Mucosa of stomach (tissue), 1 donor: ENCODE measurements at regions not wholly inside any gene's neighbourhood (a gene's known extent, or its start where the extent isn't known, plus 50 kb on each side); places are given as distances from the start of the nearest gene placed in this dataset.

Experiments
- H3K27me3 ChIP-seq: one replicate; pipeline ENCODE4 v1.7.0; 2013; ENCODE audit warnings: mild to moderate bottlenecking, low read length; ENCODE audit not compliant: control insufficient read depth, insufficient read depth
- H3K36me3 ChIP-seq: one replicate; pipeline ENCODE4 v1.7.0; 2013; ENCODE audit warnings: low read length; ENCODE audit not compliant: control insufficient read depth, insufficient read depth
- H3K4me1 ChIP-seq: one replicate; pipeline ENCODE4 v1.7.0; 2013; ENCODE audit warnings: mild to moderate bottlenecking, low read length; ENCODE audit not compliant: control insufficient read depth, insufficient read depth
- H3K4me3 ChIP-seq: one replicate; pipeline ENCODE4 v1.7.0; 2013; ENCODE audit warnings: low read length
- H3K9ac ChIP-seq: one replicate; pipeline ENCODE4 v1.7.0; 2013; ENCODE audit warnings: mild to moderate bottlenecking, low read length, moderate library complexity
- H3K9me3 ChIP-seq: one replicate; pipeline ENCODE4 v1.7.0; 2013; ENCODE audit warnings: mild to moderate bottlenecking, low read length, moderate library complexity; ENCODE audit not compliant: control insufficient read depth
- donor health status: Pancreatic carcinoma.

DNA sequence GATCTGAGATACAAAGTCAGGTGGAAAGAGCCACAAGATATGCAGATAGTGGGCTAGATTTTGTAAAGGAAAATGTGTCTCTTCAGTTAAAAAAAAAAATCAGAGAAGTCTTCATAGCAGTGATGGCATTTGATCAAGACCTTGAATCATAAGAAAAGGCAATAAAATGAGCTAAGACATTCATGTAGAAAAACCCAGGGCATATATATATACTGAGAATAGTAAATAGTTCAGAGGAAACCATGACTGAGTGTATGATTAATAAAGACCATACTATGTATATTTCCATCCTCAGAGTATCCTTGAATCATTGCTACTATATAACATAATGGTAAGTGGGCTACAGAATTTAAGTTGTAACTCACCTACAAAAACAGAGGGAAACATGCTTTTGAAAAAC lies 321.7 kb upstream of the NR5A2 start:
- Histone ChIP-seq H3K27me3 (no peaks in the 10 kb centered on the region), H3K9ac (no peak overlapping the region), H3K9me3 (no peaks in the 10 kb centered on the region), H3K36me3 (no peaks in the 10 kb centered on the region), H3K4me3 (no peak overlapping the region), H3K4me1 (no peaks in the 10 kb centered on the region)

DNA sequence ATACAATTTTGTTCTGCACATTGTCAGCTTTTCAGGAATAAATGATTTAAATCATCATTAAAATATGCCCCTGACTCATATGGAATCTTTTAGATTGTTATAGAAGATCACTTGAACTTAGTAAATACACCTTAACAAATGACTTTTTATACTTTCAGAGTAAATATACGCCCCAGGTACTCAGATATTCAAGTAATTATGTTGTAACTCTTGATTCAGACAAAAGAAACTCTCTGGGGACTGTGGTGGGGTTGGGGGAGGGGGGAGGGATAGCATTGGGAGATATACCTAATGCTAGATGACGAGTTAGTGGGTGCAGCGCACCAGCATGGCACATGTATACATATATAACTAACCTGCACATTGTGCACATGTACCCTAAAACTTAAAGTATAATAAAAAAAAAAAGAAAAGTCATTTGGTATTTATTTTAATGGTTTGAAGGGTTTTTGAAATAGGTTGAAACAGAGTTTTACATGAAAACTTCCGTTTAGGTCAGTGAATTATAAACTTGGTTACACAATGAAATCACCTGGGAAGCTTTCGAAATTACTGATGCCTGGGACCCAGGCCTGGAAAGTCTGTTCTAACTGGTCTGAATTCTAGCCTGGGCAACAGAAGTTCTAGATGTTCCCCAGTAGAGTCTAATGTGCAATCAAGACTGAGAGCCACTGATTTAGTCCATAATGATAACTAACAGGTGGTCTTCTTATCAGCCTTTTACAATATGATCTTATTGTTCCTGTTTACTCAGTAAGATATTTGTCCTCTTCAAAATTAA lies 320.5 kb upstream of the NR5A2 start:
- Histone ChIP-seq H3K4me3 (no peak overlapping the region), H3K4me1 (no peaks in the 10 kb centered on the region), H3K9me3 (peaks cover 4% of the 10 kb centered on the region), H3K9ac (no peak overlapping the region), H3K36me3 (no peaks in the 10 kb centered on the region), H3K27me3 (no peaks in the 10 kb centered on the region)

DNA sequence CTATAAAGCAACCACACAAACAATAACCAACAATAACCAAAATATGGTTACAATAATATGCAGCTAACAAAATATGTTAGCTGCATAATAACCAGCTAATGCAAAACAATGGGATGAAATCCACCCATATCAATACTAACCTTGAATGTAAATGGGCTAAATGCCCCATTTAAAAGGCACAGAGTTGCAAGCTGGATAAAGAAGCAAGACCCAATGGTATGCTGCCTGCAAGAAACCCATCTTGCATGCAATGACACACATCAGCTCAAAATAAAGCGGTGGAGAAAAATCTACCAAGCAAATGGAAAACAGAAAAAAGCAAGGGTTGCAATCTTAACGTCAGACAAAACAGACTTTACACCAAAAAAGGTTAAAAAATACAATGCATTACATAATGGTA lies 316.5 kb upstream of the NR5A2 start:
- Histone ChIP-seq H3K27me3 (no peaks in the 10 kb centered on the region), H3K9ac (no peak overlapping the region), H3K4me1 (no peaks in the 10 kb centered on the region), H3K9me3 (peaks cover 4% of the 10 kb centered on the region), H3K4me3 (no peak overlapping the region), H3K36me3 (no peaks in the 10 kb centered on the region)

DNA sequence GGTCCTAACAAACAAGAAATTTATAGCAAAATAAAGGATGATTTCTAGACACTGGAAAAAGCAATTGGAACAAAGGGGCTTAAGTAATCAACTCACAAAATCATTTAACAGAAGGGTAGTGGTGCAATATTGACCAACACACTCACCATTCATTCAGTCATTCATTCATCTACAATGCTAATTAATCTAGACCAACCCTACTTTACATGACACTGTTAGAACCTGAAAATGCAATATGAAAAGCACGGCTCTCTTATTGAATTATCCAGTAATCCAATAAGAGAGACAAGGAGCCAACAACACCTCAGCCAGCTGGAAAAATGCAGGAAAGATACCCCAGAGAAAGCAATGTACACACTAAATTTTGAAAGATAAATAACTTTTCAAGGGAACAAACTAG lies 310.8 kb upstream of the NR5A2 start:
- Histone ChIP-seq H3K4me1 (no peaks in the 10 kb centered on the region), H3K4me3 (no peak overlapping the region), H3K27me3 (no peaks in the 10 kb centered on the region), H3K36me3 (no peaks in the 10 kb centered on the region), H3K9ac (no peak overlapping the region), H3K9me3 (no peaks in the 10 kb centered on the region)

DNA sequence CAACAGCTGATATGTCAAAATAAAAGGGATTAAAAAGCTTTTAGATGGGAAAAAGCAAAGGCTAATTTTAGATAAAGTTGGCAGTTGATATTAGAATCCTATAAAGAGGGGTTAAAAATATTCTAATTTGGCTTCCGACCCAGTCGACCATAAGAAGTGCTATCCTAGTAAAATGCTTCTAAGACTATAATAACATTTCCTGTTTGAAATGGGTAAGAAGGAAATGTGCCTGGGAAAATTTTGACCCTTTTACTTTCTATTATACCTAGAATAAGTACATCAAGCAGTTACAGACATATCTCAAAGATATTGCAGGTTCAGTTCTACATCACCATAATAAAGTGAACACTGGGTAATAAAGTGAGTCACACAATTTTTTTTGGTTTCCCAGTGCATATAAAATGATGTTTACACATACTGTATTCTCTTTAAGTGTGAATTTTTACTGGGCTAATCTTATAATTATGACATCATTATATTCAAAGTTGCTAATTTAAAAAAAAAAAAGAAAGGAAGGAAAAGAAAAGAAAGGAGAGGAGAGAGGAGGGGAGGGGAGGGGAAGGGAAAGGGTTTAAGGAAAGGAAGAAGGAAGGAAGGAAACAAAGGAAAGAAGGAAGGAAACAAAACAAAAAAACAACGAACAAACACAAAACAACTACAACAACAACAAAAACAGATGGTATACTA lies 308.2 kb upstream of the NR5A2 start:
- Histone ChIP-seq H3K4me3 (no peak overlapping the region), H3K4me1 (no peaks in the 10 kb centered on the region), H3K9me3 (no peaks in the 10 kb centered on the region), H3K36me3 (no peaks in the 10 kb centered on the region), H3K27me3 (no peaks in the 10 kb centered on the region), H3K9ac (no peak overlapping the region)

DNA sequence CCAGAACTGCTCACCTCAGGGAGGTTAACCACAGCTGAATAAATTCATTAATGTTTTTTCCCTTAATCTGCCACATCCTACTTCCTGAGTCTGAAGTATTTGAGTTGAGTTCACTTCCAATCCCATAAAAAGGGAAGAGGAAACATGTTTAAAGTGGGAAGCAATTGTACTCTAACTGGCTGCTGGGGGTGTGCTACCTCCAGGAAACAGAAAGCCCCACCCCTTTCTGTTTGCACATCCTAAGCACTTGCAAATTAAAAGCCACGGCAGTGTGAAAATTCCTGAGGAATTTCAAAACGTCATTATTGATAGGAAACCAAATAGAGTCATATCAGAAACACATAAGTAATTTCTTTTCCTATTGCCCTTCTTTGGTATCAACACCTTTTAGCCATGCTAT lies 307.0 kb upstream of the NR5A2 start:
- H3K9ac ChIP-seq = no peak overlapping the region
- no peaks in the 10 kb centered on the region for H3K4me1 ChIP-seq
- no peak overlapping the region for H3K4me3 ChIP-seq
- H3K36me3 ChIP-seq = no peaks in the 10 kb centered on the region
- H3K27me3 ChIP-seq = no peaks in the 10 kb centered on the region
- no peaks in the 10 kb centered on the region for H3K9me3 ChIP-seq

DNA sequence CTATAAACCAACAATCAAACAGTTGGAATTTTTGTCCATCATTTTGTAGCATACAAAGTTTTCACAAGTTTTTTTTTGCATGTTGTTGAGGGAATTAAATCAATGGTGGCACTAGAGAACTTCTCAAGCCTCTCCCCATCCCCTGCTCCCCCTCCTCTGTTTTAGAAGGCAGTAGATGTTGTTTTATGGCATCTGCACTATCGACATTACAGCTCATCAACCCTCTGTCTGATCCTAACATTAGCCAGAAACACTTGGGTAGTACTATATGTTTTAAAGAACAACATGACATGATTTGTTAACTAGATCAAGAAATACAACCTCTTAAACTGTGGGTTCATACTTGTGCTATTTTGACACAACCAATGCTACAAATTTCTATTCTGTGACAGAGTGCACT lies 306.5 kb upstream of the NR5A2 start:
- Histone ChIP-seq H3K27me3 (no peaks in the 10 kb centered on the region), H3K4me1 (no peaks in the 10 kb centered on the region), H3K36me3 (no peaks in the 10 kb centered on the region), H3K9me3 (no peaks in the 10 kb centered on the region), H3K4me3 (no peak overlapping the region), H3K9ac (no peak overlapping the region)

DNA sequence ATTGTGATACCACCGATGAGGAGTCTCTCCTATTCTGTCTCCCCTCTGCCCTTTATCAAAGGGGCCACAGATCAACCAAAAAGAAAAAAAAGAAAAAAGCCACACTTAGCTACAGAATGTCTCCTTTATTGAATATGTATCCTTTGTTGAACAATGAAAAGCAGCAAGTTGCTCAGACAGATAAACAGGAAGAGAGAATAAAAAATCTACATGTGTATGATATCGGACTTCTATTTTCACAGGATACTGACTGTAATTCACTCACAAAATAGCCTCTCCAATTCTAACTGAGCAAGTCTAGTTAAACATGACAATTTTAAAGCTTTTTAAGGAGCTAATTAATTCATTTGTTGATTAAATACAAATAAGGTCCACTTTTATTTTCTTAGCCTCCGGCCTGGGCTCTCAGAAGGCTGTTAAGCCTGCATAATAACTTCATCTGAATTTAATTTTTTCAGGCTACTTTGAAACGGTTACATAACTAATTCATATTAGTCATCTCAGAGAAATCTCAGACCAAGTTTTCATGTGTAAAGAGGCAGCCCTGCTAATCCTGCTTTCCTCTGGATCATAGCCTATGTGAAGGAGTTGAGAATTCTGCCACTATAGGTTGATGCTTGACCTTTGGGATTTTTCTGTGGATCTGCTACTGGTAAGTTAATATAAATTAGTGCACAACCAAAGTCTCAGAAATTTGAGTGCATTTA lies 304.1 kb upstream of the NR5A2 start:
- no peak overlapping the region for H3K9ac ChIP-seq
- no peak overlapping the region for H3K4me3 ChIP-seq
- H3K4me1 ChIP-seq = no peaks in the 10 kb centered on the region
- H3K36me3 ChIP-seq = no peaks in the 10 kb centered on the region
- no peaks in the 10 kb centered on the region for H3K9me3 ChIP-seq
- H3K27me3 ChIP-seq = no peaks in the 10 kb centered on the region

DNA sequence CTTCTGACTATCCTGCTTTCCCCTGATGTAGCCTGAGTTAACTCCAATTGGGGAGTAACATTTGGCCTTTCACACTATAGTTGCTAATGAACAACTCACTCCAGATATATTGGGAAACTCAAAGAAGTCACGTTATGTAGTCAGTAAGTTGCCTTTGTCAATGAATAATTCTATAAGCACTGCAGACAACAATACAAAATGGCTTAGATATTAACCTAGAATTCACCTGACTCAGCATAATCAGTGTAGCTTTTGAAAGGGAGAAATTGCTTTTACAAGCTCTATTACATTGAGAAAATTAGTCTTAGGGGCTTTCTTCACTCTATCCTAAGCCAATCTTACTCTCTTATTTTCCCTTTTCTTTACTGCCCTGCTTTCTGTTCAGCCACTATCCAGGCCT lies 303.5 kb upstream of the NR5A2 start:
- no peaks in the 10 kb centered on the region for H3K36me3 ChIP-seq

DNA sequence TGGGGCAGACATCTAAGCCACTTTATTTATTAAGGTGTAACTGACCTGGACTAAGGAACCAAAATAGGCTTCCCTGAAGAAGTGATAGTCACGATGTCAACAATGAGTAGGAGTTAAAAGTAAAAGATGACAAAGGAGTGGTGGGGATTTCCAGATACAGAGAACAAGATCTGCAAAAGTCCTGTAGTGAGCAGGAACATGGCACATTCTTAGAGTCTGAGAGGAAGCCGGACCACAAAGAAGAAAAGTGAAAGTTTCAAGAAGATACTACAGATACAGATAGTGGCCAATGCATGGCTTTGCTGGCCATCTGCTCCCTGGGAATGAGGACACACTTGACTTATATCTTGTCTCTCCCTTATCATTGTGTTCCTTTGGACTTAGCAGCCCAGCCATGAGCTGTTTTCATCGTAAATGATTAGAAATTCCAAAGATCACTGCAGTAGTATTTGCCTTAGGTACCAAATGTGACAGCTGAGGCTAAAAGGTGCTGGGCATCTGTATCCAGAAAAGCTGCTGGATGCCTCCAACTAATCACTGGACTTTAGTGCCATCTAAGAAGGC lies 302.4 kb upstream of the NR5A2 start:
- no peaks in the 10 kb centered on the region for H3K4me1 ChIP-seq

More for the DNA sequence above, 303.5 kb upstream of the NR5A2 start:
- Histone ChIP-seq H3K4me3 (no peak overlapping the region), H3K9me3 (no peaks in the 10 kb centered on the region), H3K9ac (no peak overlapping the region), H3K27me3 (no peaks in the 10 kb centered on the region), H3K4me1 (no peaks in the 10 kb centered on the region)

DNA sequence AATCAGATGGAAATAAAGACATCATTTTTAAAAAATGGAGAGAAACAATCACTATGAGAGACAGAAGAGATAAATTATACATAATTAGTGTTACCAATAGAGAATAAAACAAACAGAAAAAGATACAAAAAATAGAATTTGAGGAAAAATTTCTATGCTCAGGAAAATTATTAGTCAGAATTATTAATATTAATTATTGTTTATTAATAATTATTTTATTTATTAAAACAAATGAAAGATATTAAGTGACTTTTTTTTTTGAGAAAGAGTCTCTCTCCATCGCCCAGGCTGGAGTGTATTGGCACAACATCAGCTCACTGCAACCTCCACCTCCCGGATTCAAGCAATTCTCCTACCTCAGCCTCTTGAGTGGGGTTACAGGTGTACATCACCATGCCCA lies 299.8 kb upstream of the NR5A2 start:
- H3K9me3 ChIP-seq = no peaks in the 10 kb centered on the region
- no peaks in the 10 kb centered on the region for H3K27me3 ChIP-seq
- no peak overlapping the region for H3K9ac ChIP-seq
- no peaks in the 10 kb centered on the region for H3K36me3 ChIP-seq
- H3K4me1 ChIP-seq = no peaks in the 10 kb centered on the region
- no peak overlapping the region for H3K4me3 ChIP-seq

More for the DNA sequence above, 302.4 kb upstream of the NR5A2 start:
- Histone ChIP-seq H3K4me3 (no peak overlapping the region), H3K36me3 (no peaks in the 10 kb centered on the region), H3K9me3 (no peaks in the 10 kb centered on the region), H3K9ac (no peak overlapping the region), H3K27me3 (no peaks in the 10 kb centered on the region)

DNA sequence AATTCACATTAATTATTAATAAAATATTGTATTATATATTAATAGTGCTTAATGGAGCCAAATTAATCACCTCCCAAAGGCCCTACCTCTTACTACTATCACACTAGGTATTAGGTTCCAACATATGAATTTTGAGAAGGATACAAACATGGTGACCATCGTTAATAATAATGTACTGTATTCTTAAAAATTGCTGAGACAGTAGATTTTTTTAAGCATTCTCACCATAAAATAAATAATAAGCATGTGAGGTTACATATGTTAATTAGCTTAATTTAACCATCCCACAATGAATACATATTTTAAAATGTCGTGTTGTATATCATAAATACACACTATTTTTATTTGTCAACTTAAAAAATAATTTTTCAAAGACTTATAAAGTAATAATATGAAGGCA lies 299.2 kb upstream of the NR5A2 start:
- no peaks in the 10 kb centered on the region for H3K36me3 ChIP-seq
- no peaks in the 10 kb centered on the region for H3K27me3 ChIP-seq
- no peak overlapping the region for H3K4me3 ChIP-seq
- no peak overlapping the region for H3K9ac ChIP-seq
- H3K4me1 ChIP-seq = no peaks in the 10 kb centered on the region
- H3K9me3 ChIP-seq = no peaks in the 10 kb centered on the region
